HUES64 (cell line): ENCODE measurements at regions not wholly inside any gene's neighbourhood (a gene's known extent, or its start where the extent isn't known, plus 50 kb on each side); places are given as distances from the start of the nearest gene placed in this dataset.
"Not testable (repeated sequence)": the region's sequence is repeated elsewhere in the genome, so short reads cannot be mapped to it uniquely, and the experiment has no call there.

Source experiments
- H3K27ac ChIP-seq: 2 replicates; pipeline ENCODE4 v1.7.0; 2013; ENCODE audit warnings: low read depth, low read length, inconsistent platforms
- H3K27me3 ChIP-seq: 2 replicates; pipeline ENCODE4 v1.6.1; 2013; ENCODE audit warnings: mild to moderate bottlenecking, low read length; ENCODE audit not compliant: insufficient read depth
- H3K36me3 ChIP-seq: 2 replicates; pipeline ENCODE4 v1.6.1; 2013; ENCODE audit warnings: mild to moderate bottlenecking, low read length; ENCODE audit not compliant: insufficient read depth
- H3K4me1 ChIP-seq: 2 replicates; pipeline ENCODE4 v1.6.1; 2013; ENCODE audit warnings: mild to moderate bottlenecking, low read length, moderate library complexity; ENCODE audit not compliant: insufficient read depth
- H3K4me3 ChIP-seq: 2 replicates; pipeline ENCODE4 v1.5.1; 2013; ENCODE audit warnings: mild to moderate bottlenecking, low read length, moderate library complexity
- H3K9ac ChIP-seq: 2 replicates; pipeline ENCODE4 v1.6.1; 2013; ENCODE audit warnings: mild to moderate bottlenecking, low read depth, low read length
- H3K9me3 ChIP-seq: 2 replicates; pipeline ENCODE4 v1.6.1; 2013; ENCODE audit warnings: low read depth, low read length; ENCODE audit not compliant: insufficient read depth
- WGBS: fragments of 150-250, 120-280 bp; methylation state at CpG from one replicate; pipeline ENCODE4 v1.1.7; 2013; ENCODE audit warnings: missing lambda C conversion rate; 5-methylcytosine and 5-hydroxymethylcytosine counted together

DNA sequence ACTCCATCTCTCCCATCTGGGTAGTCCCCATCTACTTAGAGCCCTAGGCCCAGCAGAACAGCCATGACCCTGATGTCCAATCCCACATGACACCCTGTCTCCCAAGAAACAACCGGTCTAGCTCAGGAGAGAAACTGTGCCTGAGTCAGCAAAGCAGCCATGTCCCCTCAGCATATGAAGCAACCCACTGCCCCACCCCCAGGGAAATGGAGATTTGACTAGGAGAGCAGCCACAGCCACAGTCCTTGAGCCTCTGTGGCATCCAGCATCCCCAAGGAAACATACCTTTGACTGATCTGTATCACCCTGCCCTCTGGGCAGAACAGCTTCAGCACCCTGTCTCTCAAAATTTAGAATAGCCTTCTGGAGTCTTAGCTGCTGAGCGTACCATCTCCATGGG lies 641.9 kb upstream of the FBXO33 start:
- 89% methylated on average over 2 of the region's 2 CpGs for WGBS
- Histone ChIP-seq H3K36me3 (no peaks in the 10 kb centered on the region), H3K27me3 (no peaks in the 10 kb centered on the region), H3K9me3 (no peaks in the 10 kb centered on the region), H3K4me1 (no peaks in the 10 kb centered on the region), H3K27ac (no peak overlapping the region), H3K9ac (no peak overlapping the region), H3K4me3 (no peak overlapping the region)

- Histone ChIP-seq H3K9me3 (no peaks in the 10 kb centered on the region), H3K9ac (no peak overlapping the region), H3K36me3 (no peaks in the 10 kb centered on the region), H3K4me1 (no peaks in the 10 kb centered on the region), H3K4me3 (no peak overlapping the region), H3K27ac (no peak overlapping the region), H3K27me3 (no peaks in the 10 kb centered on the region)
- 86% methylated on average over 1 of the region's 1 CpG for WGBS
Measured at GRCh38 chr14:40072175-40072574, 639.9 kb upstream of the FBXO33 start.

DNA sequence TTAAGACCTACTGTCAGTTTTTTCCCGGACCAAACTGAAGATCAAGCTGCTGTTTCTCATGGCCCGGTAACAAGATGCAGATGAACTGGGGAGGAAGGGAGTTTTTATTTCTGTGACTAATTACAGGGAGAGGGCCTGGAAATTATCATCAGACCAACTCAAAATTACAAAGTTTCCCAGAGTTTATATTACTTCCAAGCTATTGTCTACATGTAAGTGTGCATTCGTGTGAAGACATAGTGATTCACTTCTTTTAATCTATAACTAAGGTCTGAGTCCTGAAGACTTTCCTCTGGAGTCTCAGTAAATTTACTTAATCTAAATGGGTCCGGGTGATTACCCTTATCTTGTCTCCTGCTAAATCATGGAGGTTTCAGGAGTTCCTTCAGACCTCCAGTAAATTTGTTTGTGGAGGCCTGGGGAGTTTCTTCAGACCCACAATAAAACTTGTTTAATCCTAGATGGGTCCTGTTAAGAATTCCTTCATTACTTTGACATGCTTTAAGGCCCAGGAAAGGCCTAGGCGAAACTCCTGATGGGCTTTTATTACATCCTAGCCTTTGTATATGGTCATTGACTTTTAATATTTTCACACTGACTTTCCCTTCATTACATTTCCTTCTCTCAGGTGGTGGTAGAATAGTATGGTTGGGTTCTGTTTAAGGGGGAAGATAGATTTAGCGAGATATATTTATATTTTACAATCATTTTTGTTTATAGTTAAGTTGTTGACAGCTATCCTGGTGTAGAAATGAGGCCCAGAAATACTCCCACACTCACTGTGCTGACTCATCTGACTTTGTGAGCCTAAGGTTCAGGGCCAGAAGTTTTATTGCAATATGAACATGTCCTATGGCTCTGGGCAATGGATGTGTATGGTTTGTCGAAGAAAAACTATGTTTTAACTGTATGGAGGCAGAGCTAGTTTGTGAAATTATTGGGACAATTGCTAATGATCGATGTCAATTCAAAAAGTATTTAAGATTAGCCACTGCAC lies 627.0 kb upstream of the FBXO33 start:
- Histone ChIP-seq H3K9me3 (no peaks in the 10 kb centered on the region), H3K4me3 (no peak overlapping the region), H3K9ac (no peak overlapping the region), H3K27ac (no peak overlapping the region), H3K4me1 (peaks cover 2% of the 10 kb centered on the region; the same call in 1 of the 2 replicates), H3K36me3 (no peaks in the 10 kb centered on the region), H3K27me3 (no peaks in the 10 kb centered on the region)
- 76% methylated on average over 6 of the region's 8 CpGs for WGBS

GRCh38 chr14:40053416-40053815 lies 621.2 kb upstream of the FBXO33 start:
- no peak overlapping the region for H3K9ac ChIP-seq
- 93% methylated on average over 2 of the region's 2 CpGs for WGBS
- H3K4me3 ChIP-seq: no peak overlapping the region
- H3K27ac ChIP-seq: no peak overlapping the region
- H3K4me1 ChIP-seq: peaks cover 11% of the 10 kb centered on the region; the same call in 1 of the 2 replicates
- no peaks in the 10 kb centered on the region for H3K9me3 ChIP-seq
- no peaks in the 10 kb centered on the region for H3K36me3 ChIP-seq
- H3K27me3 ChIP-seq: no peaks in the 10 kb centered on the region

DNA sequence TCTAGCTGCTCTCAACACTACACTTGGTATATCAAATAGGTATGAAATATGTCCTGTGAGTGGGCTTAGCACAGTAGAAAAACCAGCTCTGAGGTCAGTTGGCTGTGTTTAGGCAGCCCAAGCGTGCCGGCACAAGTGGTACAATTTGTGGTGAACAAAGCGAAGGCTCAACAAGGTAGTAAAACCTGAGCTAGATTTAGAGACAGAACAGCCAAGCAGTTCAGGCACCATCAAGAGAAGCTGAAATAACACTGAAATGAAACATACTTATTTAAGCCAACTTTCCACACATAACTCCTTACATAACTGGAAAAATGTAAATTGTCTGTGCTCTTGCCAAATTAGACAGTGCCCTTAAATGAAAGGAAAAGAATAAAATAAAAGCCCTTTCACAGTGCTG lies 596.8 kb upstream of the FBXO33 start:
- H3K9me3 ChIP-seq: no peaks in the 10 kb centered on the region
- no peak overlapping the region for H3K4me3 ChIP-seq
- H3K36me3 ChIP-seq: no peaks in the 10 kb centered on the region
- WGBS: 97% methylated on average over 3 of the region's 3 CpGs
- H3K4me1 ChIP-seq: no peaks in the 10 kb centered on the region
- no peaks in the 10 kb centered on the region for H3K27me3 ChIP-seq
- no peak overlapping the region for H3K9ac ChIP-seq
- H3K27ac ChIP-seq: no peak overlapping the region

GRCh38 chr14:40025101-40025500 lies 592.9 kb upstream of the FBXO33 start:
- no peak overlapping the region for H3K9ac ChIP-seq
- H3K27ac ChIP-seq: no peak overlapping the region
- H3K4me1 ChIP-seq: no peaks in the 10 kb centered on the region
- H3K9me3 ChIP-seq: no peaks in the 10 kb centered on the region
- H3K27me3 ChIP-seq: no peaks in the 10 kb centered on the region
- H3K4me3 ChIP-seq: no peak overlapping the region
- H3K36me3 ChIP-seq: no peaks in the 10 kb centered on the region
- WGBS: 98% methylated on average over 2 of the region's 2 CpGs

DNA sequence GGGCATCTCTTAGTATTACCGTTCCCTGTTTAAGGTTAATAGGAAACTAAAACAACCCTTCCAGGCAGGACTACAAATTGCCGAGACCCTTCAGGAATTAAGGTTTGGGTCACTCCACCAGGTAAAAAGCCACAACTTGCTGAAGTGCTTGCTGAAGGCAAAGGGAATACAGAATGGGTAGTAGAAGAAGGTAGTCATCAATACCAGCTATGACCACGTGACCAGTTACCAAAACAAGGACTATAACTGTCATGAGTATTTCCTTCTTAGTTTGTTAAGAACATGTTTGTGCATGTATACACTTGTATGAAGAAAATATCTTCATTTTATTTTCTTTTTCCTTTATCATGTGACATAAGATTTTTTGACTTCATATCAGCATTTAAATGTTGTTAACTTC lies 578.7 kb upstream of the FBXO33 start:
- Histone ChIP-seq H3K9me3 (no peaks in the 10 kb centered on the region), H3K4me3 (no peak overlapping the region), H3K9ac (no peak overlapping the region), H3K27me3 (no peaks in the 10 kb centered on the region), H3K36me3 (no peaks in the 10 kb centered on the region), H3K4me1 (no peaks in the 10 kb centered on the region), H3K27ac (no peak overlapping the region)
- 97% methylated on average over 3 of the region's 3 CpGs for WGBS

DNA sequence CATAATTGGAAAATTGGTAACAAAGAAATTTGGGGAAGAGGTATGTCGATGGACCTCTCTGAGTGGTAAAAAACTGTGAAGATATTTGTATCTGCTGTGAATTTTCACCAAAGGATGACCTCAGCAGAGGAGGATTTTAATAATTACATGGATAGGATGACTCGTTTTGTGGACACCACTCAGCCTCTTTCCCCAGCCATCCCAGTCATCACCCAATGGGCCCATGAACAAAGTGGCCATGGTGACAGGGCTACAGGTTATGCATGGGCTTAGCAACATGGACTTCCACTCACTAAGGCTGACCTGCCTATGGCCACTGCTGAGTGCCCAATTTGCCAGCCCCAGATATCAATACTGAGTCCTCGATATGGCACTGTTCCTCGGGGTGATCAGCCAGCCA lies 577.5 kb upstream of the FBXO33 start:
- no peaks in the 10 kb centered on the region for H3K36me3 ChIP-seq
- H3K27ac ChIP-seq: no peak overlapping the region
- no peaks in the 10 kb centered on the region for H3K27me3 ChIP-seq
- no peak overlapping the region for H3K9ac ChIP-seq
- WGBS: 84% methylated on average over 4 of the region's 4 CpGs
- no peaks in the 10 kb centered on the region for H3K4me1 ChIP-seq
- H3K4me3 ChIP-seq: no peak overlapping the region
- no peaks in the 10 kb centered on the region for H3K9me3 ChIP-seq

DNA sequence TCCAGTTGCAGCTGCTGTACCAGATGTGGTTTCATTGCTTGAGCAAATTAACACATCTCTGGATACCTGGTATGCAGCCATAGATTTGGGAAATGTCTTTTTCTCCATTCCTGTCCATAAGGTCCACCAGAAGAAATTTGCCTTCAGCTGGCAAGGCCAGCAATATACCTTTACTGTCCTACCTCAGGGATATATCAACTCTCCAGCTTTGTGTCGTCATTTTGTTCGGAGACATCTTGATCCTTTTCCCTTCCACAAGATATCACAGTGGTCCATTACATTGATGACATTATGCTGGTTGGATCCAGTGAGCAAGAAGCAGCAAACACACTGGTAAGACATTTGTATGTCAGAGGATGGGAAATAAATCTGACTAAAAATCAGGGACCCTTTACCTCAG lies 576.1 kb upstream of the FBXO33 start:
- H3K4me3 ChIP-seq, H3K9me3 ChIP-seq, H3K4me1 ChIP-seq, H3K27ac ChIP-seq, H3K9ac ChIP-seq, H3K36me3 ChIP-seq, H3K27me3 ChIP-seq: not testable (repeated sequence)
- 100% methylated on average over 2 of the region's 2 CpGs for WGBS

GRCh38 chr14:40004871-40005500 lies 572.8 kb upstream of the FBXO33 start:
- Histone ChIP-seq H3K9ac (no peak overlapping the region), H3K27me3 (no peaks in the 10 kb centered on the region), H3K9me3 (no peaks in the 10 kb centered on the region), H3K36me3 (no peaks in the 10 kb centered on the region), H3K4me3 (no peak overlapping the region), H3K4me1 (no peaks in the 10 kb centered on the region), H3K27ac (no peak overlapping the region)
- 94% methylated on average over 1 of the region's 3 CpGs for WGBS

- H3K27ac ChIP-seq: no peak overlapping the region
- 87% methylated on average over 5 of the region's 5 CpGs for WGBS
Measured at GRCh38 chr14:40003773-40004172, 571.5 kb upstream of the FBXO33 start.

More at GRCh38 chr14:40003773-40004172, 571.5 kb upstream of the FBXO33 start:
- Histone ChIP-seq H3K9me3 (no peaks in the 10 kb centered on the region), H3K9ac (no peak overlapping the region), H3K4me3 (no peak overlapping the region), H3K36me3 (no peaks in the 10 kb centered on the region), H3K27me3 (no peaks in the 10 kb centered on the region), H3K4me1 (no peaks in the 10 kb centered on the region)
